ENCODE measurements at regions not wholly inside any gene's neighbourhood (a gene's known extent, or its start where the extent isn't known, plus 50 kb on each side); places are given as distances from the start of the nearest gene placed in this dataset.
"Not testable (repeated sequence)": the region's sequence is repeated elsewhere in the genome, so short reads cannot be mapped to it uniquely, and the experiment has no call there.

GRCh38 chr9:90192465-90192864 is 450.2 kb downstream of the DIRAS2 start:
- not testable (repeated sequence) for DNase-seq (ENCODE audit: low read depth, low spot score); H3K27ac ChIP-seq

- no peak for DNase-seq (ENCODE audit: low read depth, low spot score)
- H3K27ac ChIP-seq, result no peak overlapping the region
These were observed 443.7 kb downstream of the DIRAS2 start for GRCh38 chr9:90198956-90199355.

- DNase-seq (ENCODE audit: low read depth, low spot score), result no peak
- H3K27ac ChIP-seq, result no peak overlapping the region
These were observed 440.9 kb downstream of the DIRAS2 start for GRCh38 chr9:90201766-90202165.

GRCh38 chr9:90204128-90204831 is 438.3 kb downstream of the DIRAS2 start:
- no peak overlapping the region for H3K27ac ChIP-seq
- DNase-seq (ENCODE audit: low read depth, low spot score), result no peak

- H3K27ac ChIP-seq; DNase-seq (ENCODE audit: low read depth, low spot score): not testable (repeated sequence)
These were observed 429.6 kb downstream of the DIRAS2 start for GRCh38 chr9:90213045-90213444.

- H3K27ac ChIP-seq, result no peak overlapping the region
- no peak for DNase-seq (ENCODE audit: low read depth, low spot score)
These were observed 423.0 kb downstream of the DIRAS2 start for GRCh38 chr9:90219548-90220118.

GRCh38 chr9:90221899-90222298 is 420.7 kb downstream of the DIRAS2 start:
- DNase-seq (ENCODE audit: low read depth, low spot score); H3K27ac ChIP-seq: not testable (repeated sequence)

GRCh38 chr9:90226839-90227338 is 415.7 kb downstream of the DIRAS2 start:
- peak; percentile 41 for DNase-seq (ENCODE audit: low read depth, low spot score)
- not testable (repeated sequence) for H3K27ac ChIP-seq

- DNase-seq (ENCODE audit: low read depth, low spot score), result peak; percentile 20
- H3K27ac ChIP-seq, result peak overlapping the region; percentile 8
These were observed 409.5 kb downstream of the DIRAS2 start for GRCh38 chr9:90233081-90233480.

- no peak overlapping the region for H3K27ac ChIP-seq
- DNase-seq (ENCODE audit: low read depth, low spot score), result no peak
These were observed 402.1 kb downstream of the DIRAS2 start for GRCh38 chr9:90240541-90240940.

GRCh38 chr9:90245661-90246060 is 397.0 kb downstream of the DIRAS2 start:
- no peak overlapping the region for H3K27ac ChIP-seq
- no peak for DNase-seq (ENCODE audit: low read depth, low spot score)

- DNase-seq (ENCODE audit: low read depth, low spot score), result no peak
- H3K27ac ChIP-seq, result no peak overlapping the region
These were observed 393.5 kb downstream of the DIRAS2 start for GRCh38 chr9:90249094-90249493.

GRCh38 chr9:90251316-90251715 is 391.3 kb downstream of the DIRAS2 start:
- peak; percentile 29 for DNase-seq (ENCODE audit: low read depth, low spot score)
- H3K27ac ChIP-seq, result no peak overlapping the region

- H3K27ac ChIP-seq, result no peak overlapping the region
- DNase-seq (ENCODE audit: low read depth, low spot score), result no peak
These were observed 386.3 kb downstream of the DIRAS2 start for GRCh38 chr9:90256345-90256744.

GRCh38 chr9:90259311-90260246 is 383.0 kb downstream of the DIRAS2 start:
- no peak for DNase-seq (ENCODE audit: low read depth, low spot score)
- no peak overlapping the region for H3K27ac ChIP-seq

GRCh38 chr9:90261698-90262097 is 380.9 kb downstream of the DIRAS2 start:
- DNase-seq (ENCODE audit: low read depth, low spot score), result no peak
- no peak overlapping the region for H3K27ac ChIP-seq

- no peak for DNase-seq (ENCODE audit: low read depth, low spot score)
- H3K27ac ChIP-seq, result no peak overlapping the region
These were observed 374.0 kb downstream of the DIRAS2 start for GRCh38 chr9:90268613-90269012.

GRCh38 chr9:90271707-90272106 is 370.9 kb downstream of the DIRAS2 start:
- no peak for DNase-seq (ENCODE audit: low read depth, low spot score)
- H3K27ac ChIP-seq, result no peak overlapping the region

- no peak for DNase-seq (ENCODE audit: low read depth, low spot score)
These were observed 367.9 kb downstream of the DIRAS2 start for GRCh38 chr9:90274725-90275124.

GRCh38 chr9:90285946-90286345 is 356.7 kb downstream of the DIRAS2 start:
- DNase-seq (ENCODE audit: low read depth, low spot score), result no peak
- H3K27ac ChIP-seq, result no peak overlapping the region

More at GRCh38 chr9:90274725-90275124, 367.9 kb downstream of the DIRAS2 start:
- no peak overlapping the region for H3K27ac ChIP-seq

Measured in epithelial cell of prostate (primary cell).